Ishikawa (cell line): ENCODE measurements at regions not wholly inside any gene's neighbourhood (a gene's known extent, or its start where the extent isn't known, plus 50 kb on each side); places are given as distances from the start of the nearest gene placed in this dataset.

Experiments used
- CEBPB ChIP-seq: IDR thresholded peaks from 2 replicates; pipeline ENCODE4 v1.6.1; 2012
- EGR1 ChIP-seq: IDR thresholded peaks from 2 replicates; pipeline ENCODE4 v1.6.1; 2012
- EP300 ChIP-seq: IDR thresholded peaks from 2 replicates; pipeline ENCODE4 v1.6.1; 2012; ENCODE audit warnings: borderline replicate concordance
- MAX ChIP-seq: IDR thresholded peaks from 2 replicates; pipeline ENCODE4 v1.6.1; 2012
- NFIC ChIP-seq: IDR thresholded peaks from 2 replicates; pipeline ENCODE4 v1.6.1; 2012
- RAD21 ChIP-seq: IDR thresholded peaks from 2 replicates; pipeline ENCODE4 v1.6.1; 2012; ENCODE audit warnings: low read depth
- REST ChIP-seq: IDR thresholded peaks from 2 replicates; pipeline ENCODE4 v1.6.1; 2012; ENCODE audit warnings: low read depth, mild to moderate bottlenecking
- TAF1 ChIP-seq: IDR thresholded peaks from 2 replicates; pipeline ENCODE4 v1.6.1; 2012; ENCODE audit warnings: low read depth, mild to moderate bottlenecking
- TCF12 ChIP-seq: IDR thresholded peaks from 2 replicates; pipeline ENCODE4 v1.6.1; 2012; ENCODE audit warnings: low read depth
- TEAD4 ChIP-seq: IDR thresholded peaks from 2 replicates; pipeline ENCODE4 v1.6.1; 2012
- USF1 ChIP-seq: IDR thresholded peaks from 2 replicates; pipeline ENCODE4 v1.6.1; 2012
- YY1 ChIP-seq: IDR thresholded peaks from 2 replicates; pipeline ENCODE4 v1.6.1; 2012; ENCODE audit warnings: low read depth
- ZBTB7A ChIP-seq: IDR thresholded peaks from 2 replicates; pipeline ENCODE4 v1.6.1; 2012; ENCODE audit warnings: low read depth

- TF ChIP-seq YY1 (no peak), NFIC (peak; percentile 49; the same call in 1 of the 2 replicates), EP300 (no peak), TCF12 (no peak), MAX (no peak), TEAD4 (no peak), ZBTB7A (no peak), EGR1 (no peak), TAF1 (no peak), REST (no peak), USF1 (no peak), RAD21 (no peak), CEBPB (no peak)
Measured at GRCh38 chr14:40221428-40221827, 789.2 kb upstream of the FBXO33 start.
